DOHH2 (cell line): ENCODE measurements at regions not wholly inside any gene's neighbourhood (a gene's known extent, or its start where the extent isn't known, plus 50 kb on each side); places are given as distances from the start of the nearest gene placed in this dataset.

Experiments
- H3F3A ChIP-seq: fragments of 200-600 bp; sonication (generic), shearing (Covaris generic); 2 replicates; pipeline ENCODE4 v1.6.0; 2016; ENCODE audit warnings: antibody characterized with exemption, mild to moderate bottlenecking; ENCODE audit not compliant: control insufficient read depth, insufficient read depth
- H3K27ac ChIP-seq: fragments of 200-600 bp; sonication (generic); 2 replicates; pipeline ENCODE4 v1.5.1; 2014; ENCODE audit warnings: low read depth, mild to moderate bottlenecking, low read length, moderate library complexity
- H3K27me3 ChIP-seq: fragments of 200-600 bp; sonication (generic); 2 replicates; pipeline ENCODE4 v1.6.1; 2014; ENCODE audit warnings: mild to moderate bottlenecking, low read length, mixed read lengths; ENCODE audit not compliant: control insufficient read depth
- H3K36me3 ChIP-seq: fragments of 200-600 bp; sonication (generic); 2 replicates; pipeline ENCODE4 v1.6.1; 2014; ENCODE audit warnings: mild to moderate bottlenecking, low read length, moderate library complexity, mixed read lengths; ENCODE audit not compliant: control insufficient read depth
- H3K4me1 ChIP-seq: fragments of 200-600 bp; sonication (generic); 2 replicates; pipeline ENCODE4 v1.6.1; 2014; ENCODE audit warnings: mild to moderate bottlenecking, low read length, mixed read lengths; ENCODE audit not compliant: control insufficient read depth
- H3K4me2 ChIP-seq: fragments of 200-600 bp; sonication (generic); 2 replicates; pipeline ENCODE4 v1.6.0; 2014; ENCODE audit warnings: mild to moderate bottlenecking, low read length, moderate library complexity
- H3K4me3 ChIP-seq: fragments of 200-600 bp; sonication (generic); 2 replicates; pipeline ENCODE4 v1.5.1; 2014; ENCODE audit warnings: mild to moderate bottlenecking, low read length, mixed read lengths
- H3K79me2 ChIP-seq: fragments of 200-600 bp; sonication (generic); 2 replicates; pipeline ENCODE4 v1.6.1; 2014; ENCODE audit warnings: mild to moderate bottlenecking, low read length, mixed read lengths; ENCODE audit not compliant: control insufficient read depth
- H3K9me2 ChIP-seq: fragments of 200-600 bp; sonication (generic); replicated peaks from 2 replicates; pipeline ENCODE4 v1.6.1; 2014; ENCODE audit warnings: mild to moderate bottlenecking, low read length, mixed read lengths; ENCODE audit not compliant: control insufficient read depth
- H3K9me3 ChIP-seq: fragments of 200-600 bp; sonication (generic); 2 replicates; pipeline ENCODE4 v1.6.1; 2014; ENCODE audit warnings: antibody characterized with exemption, low read length, mixed read lengths; ENCODE audit not compliant: control insufficient read depth, insufficient read depth
- H4K20me1 ChIP-seq: fragments of 200-600 bp; sonication (generic); 2 replicates; pipeline ENCODE4 v1.6.0; 2014; ENCODE audit warnings: low read depth, mild to moderate bottlenecking, antibody characterized with exemption, low read length, moderate library complexity; ENCODE audit not compliant: control insufficient read depth, insufficient read depth
- CTCF ChIP-seq: fragments of 200-600 bp; sonication (generic); IDR thresholded peaks from one replicate; pipeline ENCODE4 v1.5.1; 2014; ENCODE audit warnings: antibody characterized with exemption, mild to moderate bottlenecking, low read depth, low read length; ENCODE audit not compliant: poor library complexity, severe bottlenecking
- EZH2phosphoT487 ChIP-seq: fragments of 200-600 bp; sonication (generic); IDR thresholded peaks from 2 replicates; pipeline ENCODE4 v1.6.1; 2017; ENCODE audit warnings: borderline replicate concordance, mild to moderate bottlenecking, antibody characterized with exemption, low read length, moderate library complexity, mixed read lengths

DNA sequence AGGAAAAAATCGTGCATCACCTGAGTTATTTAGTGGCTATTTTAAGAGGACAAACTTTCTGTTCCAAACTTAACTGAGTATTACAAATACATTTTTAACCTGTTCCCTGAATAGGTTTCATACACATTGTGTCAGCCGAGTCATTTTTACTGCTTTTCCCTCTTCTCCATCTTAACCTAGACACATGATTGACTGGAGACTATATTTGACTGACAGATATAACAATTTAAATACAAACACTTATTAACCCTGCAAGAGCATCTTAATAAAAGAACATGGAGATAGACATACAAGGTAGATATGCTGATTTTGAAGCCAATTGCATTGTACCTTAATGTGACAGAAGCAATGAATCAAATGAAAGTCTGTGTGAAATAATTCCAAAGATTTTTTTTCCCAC lies 810.5 kb upstream of the ARPP21 start:
- no peaks in the 10 kb centered on the region for H4K20me1 ChIP-seq
- H3K79me2 ChIP-seq = no peaks in the 10 kb centered on the region
- H3K36me3 ChIP-seq = no peaks in the 10 kb centered on the region
- H3K9me2 ChIP-seq = no peaks in the 10 kb centered on the region
- TF ChIP-seq CTCF = no peak
- TF ChIP-seq EZH2phosphoT487 = no peak
- H3K9me3 ChIP-seq = no peaks in the 10 kb centered on the region
- no peak overlapping the region for H3K27ac ChIP-seq
- H3K4me1 ChIP-seq = no peaks in the 10 kb centered on the region
- H3F3A ChIP-seq = no peaks in the 10 kb centered on the region
- no peak overlapping the region for H3K4me2 ChIP-seq
- no peaks in the 10 kb centered on the region for H3K27me3 ChIP-seq
- no peak overlapping the region for H3K4me3 ChIP-seq

GRCh38 chr3:34832865-34833508 lies 806.3 kb upstream of the ARPP21 start:
- no peaks in the 10 kb centered on the region for H4K20me1 ChIP-seq
- no peaks in the 10 kb centered on the region for H3K4me1 ChIP-seq
- no peaks in the 10 kb centered on the region for H3K27me3 ChIP-seq
- H3K9me2 ChIP-seq = no peaks in the 10 kb centered on the region
- H3K4me2 ChIP-seq = no peak overlapping the region
- TF ChIP-seq CTCF = no peak
- no peak for TF ChIP-seq EZH2phosphoT487
- no peaks in the 10 kb centered on the region for H3F3A ChIP-seq
- no peak overlapping the region for H3K4me3 ChIP-seq
- no peaks in the 10 kb centered on the region for H3K9me3 ChIP-seq
- H3K36me3 ChIP-seq = no peaks in the 10 kb centered on the region
- no peaks in the 10 kb centered on the region for H3K79me2 ChIP-seq
- H3K27ac ChIP-seq = no peak overlapping the region

DNA sequence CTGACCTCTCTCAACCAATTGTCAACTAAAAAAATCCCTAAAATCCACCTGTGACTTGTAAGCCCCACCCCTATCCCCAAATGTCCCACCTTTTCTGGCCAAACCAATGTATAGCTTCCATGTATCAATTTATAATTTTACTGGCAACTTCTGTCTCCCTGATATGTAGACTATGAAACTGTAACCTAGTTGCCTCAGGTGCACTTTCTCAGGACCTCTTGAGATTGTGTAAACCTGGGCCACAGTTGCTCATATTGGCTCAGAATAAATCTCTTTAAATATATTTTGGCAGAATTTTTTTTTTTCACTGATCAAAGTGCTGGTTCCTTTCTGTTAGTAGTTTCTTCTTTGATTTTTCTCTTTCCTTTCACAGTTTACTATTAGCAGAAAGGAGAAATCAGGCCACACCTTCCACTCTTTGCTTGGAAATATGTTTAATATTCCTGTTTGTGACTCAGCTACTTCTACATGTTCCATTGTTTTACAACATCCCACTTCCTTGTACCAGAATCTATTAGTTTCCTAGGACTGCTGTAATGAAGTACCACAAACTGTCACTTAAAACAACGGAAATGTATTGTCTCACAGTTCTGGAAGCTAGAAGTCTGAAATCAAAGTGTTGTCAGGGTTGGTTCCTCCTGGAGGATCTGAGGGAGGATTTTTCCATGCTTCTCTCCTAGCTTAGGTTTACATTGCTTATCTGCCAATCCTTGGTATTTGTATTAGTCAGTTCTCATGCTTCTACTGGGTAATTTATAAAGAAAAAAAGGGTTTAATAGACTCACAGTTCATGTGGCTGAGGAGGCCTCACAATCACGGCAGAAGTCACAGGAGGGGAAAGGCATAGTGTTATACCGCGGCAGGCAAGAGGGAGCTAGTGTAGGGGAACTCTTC lies 801.2 kb upstream of the ARPP21 start:
- H3K27me3 ChIP-seq = no peaks in the 10 kb centered on the region
- H3K9me2 ChIP-seq = no peaks in the 10 kb centered on the region
- H3K4me1 ChIP-seq = no peaks in the 10 kb centered on the region
- no peak for TF ChIP-seq EZH2phosphoT487
- no peak for TF ChIP-seq CTCF
- no peaks in the 10 kb centered on the region for H4K20me1 ChIP-seq
- no peaks in the 10 kb centered on the region for H3K9me3 ChIP-seq
- no peaks in the 10 kb centered on the region for H3K79me2 ChIP-seq
- H3K4me2 ChIP-seq = no peak overlapping the region
- no peak overlapping the region for H3K27ac ChIP-seq
- H3F3A ChIP-seq = no peaks in the 10 kb centered on the region
- H3K4me3 ChIP-seq = no peak overlapping the region
- H3K36me3 ChIP-seq = no peaks in the 10 kb centered on the region
